ENCODE measurements at regions not wholly inside any gene's neighbourhood (a gene's known extent, or its start where the extent isn't known, plus 50 kb on each side); places are given as distances from the start of the nearest gene placed in this dataset.

DNA sequence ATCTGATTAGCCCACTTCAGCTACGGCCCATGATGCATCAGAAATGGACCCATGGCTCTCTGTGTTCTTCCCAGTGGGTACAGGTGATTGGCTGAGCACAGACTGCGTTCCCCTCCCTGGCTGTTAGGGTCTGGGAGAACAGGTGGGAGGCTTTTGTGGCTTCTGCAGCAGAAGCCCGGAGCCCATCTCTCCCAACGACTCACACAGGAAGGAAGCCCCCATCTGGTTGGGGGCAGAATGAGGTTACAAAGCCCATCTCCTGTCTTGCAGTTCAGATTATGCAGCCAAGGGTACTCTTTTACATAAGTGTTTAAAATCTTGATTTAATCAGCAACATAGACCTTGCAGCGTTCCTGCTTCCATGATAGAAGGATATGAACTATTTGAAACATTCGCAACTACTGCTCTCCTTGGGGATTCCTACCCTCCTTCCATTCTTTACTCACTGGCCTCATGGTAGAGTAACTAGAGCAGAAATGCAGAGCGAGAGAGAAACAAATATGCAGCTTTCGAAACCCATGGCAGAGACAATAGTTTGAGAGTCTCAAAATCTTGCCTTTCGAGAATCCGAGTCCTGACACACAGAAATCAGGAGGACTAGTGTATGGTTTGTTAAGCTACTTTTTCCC is 291.3 kb downstream of the TLE3 start:
- no peak overlapping the region for H3K9ac ChIP-seq (ENCODE audit: extremely low read depth, low read length, poor library complexity, severe bottlenecking)
- H3K4me1 ChIP-seq (ENCODE audit: control insufficient read depth, insufficient read depth, low read length), result no peaks in the 10 kb centered on the region
- Mint-ChIP-seq H3K36me3 (ENCODE audit: low read depth) (no peaks in the 10 kb centered on the region), H3K27ac (no peak overlapping the region), H3K4me3 (no peak overlapping the region), H3K9me3 (no peaks in the 10 kb centered on the region), H3K4me1 (peaks cover 5% of the 10 kb centered on the region), H3K27me3 (ENCODE audit: insufficient read depth) (peaks cover 5% of the 10 kb centered on the region)
- TF ChIP-seq, protein P1, sequence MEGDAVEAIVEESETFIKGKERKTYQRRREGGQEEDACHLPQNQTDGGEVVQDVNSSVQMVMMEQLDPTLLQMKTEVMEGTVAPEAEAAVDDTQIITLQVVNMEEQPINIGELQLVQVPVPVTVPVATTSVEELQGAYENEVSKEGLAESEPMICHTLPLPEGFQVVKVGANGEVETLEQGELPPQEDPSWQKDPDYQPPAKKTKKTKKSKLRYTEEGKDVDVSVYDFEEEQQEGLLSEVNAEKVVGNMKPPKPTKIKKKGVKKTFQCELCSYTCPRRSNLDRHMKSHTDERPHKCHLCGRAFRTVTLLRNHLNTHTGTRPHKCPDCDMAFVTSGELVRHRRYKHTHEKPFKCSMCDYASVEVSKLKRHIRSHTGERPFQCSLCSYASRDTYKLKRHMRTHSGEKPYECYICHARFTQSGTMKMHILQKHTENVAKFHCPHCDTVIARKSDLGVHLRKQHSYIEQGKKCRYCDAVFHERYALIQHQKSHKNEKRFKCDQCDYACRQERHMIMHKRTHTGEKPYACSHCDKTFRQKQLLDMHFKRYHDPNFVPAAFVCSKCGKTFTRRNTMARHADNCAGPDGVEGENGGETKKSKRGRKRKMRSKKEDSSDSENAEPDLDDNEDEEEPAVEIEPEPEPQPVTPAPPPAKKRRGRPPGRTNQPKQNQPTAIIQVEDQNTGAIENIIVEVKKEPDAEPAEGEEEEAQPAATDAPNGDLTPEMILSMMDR (conservative IDR thresholded peaks at IDR 0.05), result peak; percentile 57
- DNase-seq, result peak; percentile 56
- H3K4me3 ChIP-seq (ENCODE audit: low read length), result no peak overlapping the region
- H3K9me3 ChIP-seq (ENCODE audit: control insufficient read depth, low read length), result no peaks in the 10 kb centered on the region
- H3K27ac ChIP-seq (ENCODE audit: low read depth, low read length), result no peak overlapping the region
- no peaks in the 10 kb centered on the region for H3K36me3 ChIP-seq (ENCODE audit: control insufficient read depth, insufficient read depth, low read length)
- no peaks in the 10 kb centered on the region for H3K27me3 ChIP-seq (ENCODE audit: control insufficient read depth, insufficient read depth, low read length, poor library complexity, severe bottlenecking)
- 74 to 80% methylated on average over 7 to 10 of the region's 10 CpGs for WGBS, 2 experiments (ENCODE audit: insufficient coverage in 1 of 2, insufficient read length in 1 of 2)

DNA sequence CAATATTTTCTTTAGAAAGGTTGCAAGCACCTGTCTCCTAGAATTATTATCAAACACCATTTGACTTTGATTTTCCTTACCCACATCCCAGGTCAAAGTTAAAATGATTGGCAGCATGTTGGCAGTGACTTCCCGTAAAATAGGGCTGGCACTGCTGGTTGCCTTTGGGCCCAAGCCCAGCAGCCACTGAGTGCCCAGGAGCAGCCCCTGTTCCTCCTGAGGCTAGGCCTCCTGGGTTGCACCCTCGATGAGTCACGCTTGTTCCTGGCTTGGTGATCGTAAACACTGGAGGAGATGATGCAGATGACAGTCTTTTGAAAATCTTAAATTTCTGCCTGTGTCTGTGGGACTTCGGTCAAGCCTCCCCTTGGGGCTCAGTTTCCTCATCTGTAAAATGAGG is 290.0 kb downstream of the TLE3 start:
- no peak overlapping the region for H3K9ac ChIP-seq (ENCODE audit: extremely low read depth, low read length, poor library complexity, severe bottlenecking)
- H3K36me3 Mint-ChIP-seq (ENCODE audit: low read depth), result no peaks in the 10 kb centered on the region
- H3K27ac ChIP-seq (ENCODE audit: low read depth, low read length), result no peak overlapping the region
- H3K4me3 ChIP-seq (ENCODE audit: low read length), result no peak overlapping the region
- no peaks in the 10 kb centered on the region for H3K27me3 Mint-ChIP-seq (ENCODE audit: insufficient read depth)
- no peaks in the 10 kb centered on the region for H3K36me3 ChIP-seq (ENCODE audit: control insufficient read depth, insufficient read depth, low read length)
- no peaks in the 10 kb centered on the region for H3K27me3 ChIP-seq (ENCODE audit: control insufficient read depth, insufficient read depth, low read length, poor library complexity, severe bottlenecking)
- 89 to 93% methylated on average over 5 of the region's 5 CpGs for WGBS, 2 experiments (ENCODE audit: insufficient coverage in 1 of 2, insufficient read length in 1 of 2)
- TF ChIP-seq, protein P1 (conservative IDR thresholded peaks at IDR 0.05), result no peak
- DNase-seq, result no peak
- H3K9me3 ChIP-seq (ENCODE audit: control insufficient read depth, low read length), result no peaks in the 10 kb centered on the region
- no peaks in the 10 kb centered on the region for H3K4me1 ChIP-seq (ENCODE audit: control insufficient read depth, insufficient read depth, low read length)
- H3K27ac Mint-ChIP-seq, result no peak overlapping the region
- peaks cover 5% of the 10 kb centered on the region for H3K4me1 Mint-ChIP-seq
- no peak overlapping the region for H3K4me3 Mint-ChIP-seq
- H3K9me3 Mint-ChIP-seq, result no peaks in the 10 kb centered on the region

DNA sequence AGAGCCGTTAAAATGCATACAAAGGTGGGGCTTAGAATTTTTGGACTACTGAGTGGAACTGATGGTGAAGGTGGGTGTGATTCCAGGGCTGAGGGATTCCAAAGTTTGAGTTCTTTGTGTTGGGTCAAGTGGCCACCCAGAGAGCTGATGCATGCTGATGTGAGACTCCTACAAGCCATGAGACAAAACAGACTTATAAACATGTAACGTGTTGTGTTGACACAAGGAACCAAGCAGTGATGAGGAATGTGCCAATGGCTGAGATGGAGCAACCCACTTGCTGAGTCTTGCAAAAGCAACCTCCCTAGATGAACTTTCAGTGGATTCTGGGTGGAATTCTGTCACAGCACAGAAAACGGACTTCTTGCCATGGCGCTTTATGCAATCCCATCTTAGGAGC is 289.0 kb downstream of the TLE3 start:
- no peaks in the 10 kb centered on the region for H3K4me1 ChIP-seq (ENCODE audit: control insufficient read depth, insufficient read depth, low read length)
- no peak overlapping the region for H3K4me3 Mint-ChIP-seq
- no peaks in the 10 kb centered on the region for H3K9me3 Mint-ChIP-seq
- H3K9me3 ChIP-seq (ENCODE audit: control insufficient read depth, low read length), result no peaks in the 10 kb centered on the region
- H3K4me3 ChIP-seq (ENCODE audit: low read length), result no peak overlapping the region
- TF ChIP-seq, protein P1 (conservative IDR thresholded peaks at IDR 0.05), result no peak
- peaks cover 13% of the 10 kb centered on the region for H3K4me1 Mint-ChIP-seq
- DNase-seq, result no peak
- no peak overlapping the region for H3K27ac ChIP-seq (ENCODE audit: low read depth, low read length)
- no peaks in the 10 kb centered on the region for H3K36me3 Mint-ChIP-seq (ENCODE audit: low read depth)
- H3K27ac Mint-ChIP-seq, result no peak overlapping the region
- H3K9ac ChIP-seq (ENCODE audit: extremely low read depth, low read length, poor library complexity, severe bottlenecking), result no peak overlapping the region
- no peaks in the 10 kb centered on the region for H3K27me3 ChIP-seq (ENCODE audit: control insufficient read depth, insufficient read depth, low read length, poor library complexity, severe bottlenecking)
- no peaks in the 10 kb centered on the region for H3K27me3 Mint-ChIP-seq (ENCODE audit: insufficient read depth)
- no peaks in the 10 kb centered on the region for H3K36me3 ChIP-seq (ENCODE audit: control insufficient read depth, insufficient read depth, low read length)
- 79 to 90% methylated on average over 3 to 4 of the region's 4 CpGs for WGBS, 2 experiments (ENCODE audit: insufficient coverage in 1 of 2, insufficient read length in 1 of 2)

Data from endodermal cell (in vitro differentiated cells).